GM23248 (cell line): ENCODE measurements at regions not wholly inside any gene's neighbourhood (a gene's known extent, or its start where the extent isn't known, plus 50 kb on each side); places are given as distances from the start of the nearest gene placed in this dataset.

Experiments
- EZH2 ChIP-seq: fragments of 200-600 bp; sonication (generic); IDR thresholded peaks from 2 replicates; pipeline ENCODE4 v1.6.1; 2018; ENCODE audit warnings: antibody characterized with exemption, mild to moderate bottlenecking; ENCODE audit not compliant: insufficient read depth, poor library complexity, severe bottlenecking
- EZH2phosphoT487 ChIP-seq: fragments of 200-600 bp; sonication (generic); IDR thresholded peaks from 2 replicates; pipeline ENCODE4 v1.6.1; 2018; ENCODE audit warnings: antibody characterized with exemption, moderate library complexity, mild to moderate bottlenecking, low read depth; ENCODE audit not compliant: insufficient read depth

DNA sequence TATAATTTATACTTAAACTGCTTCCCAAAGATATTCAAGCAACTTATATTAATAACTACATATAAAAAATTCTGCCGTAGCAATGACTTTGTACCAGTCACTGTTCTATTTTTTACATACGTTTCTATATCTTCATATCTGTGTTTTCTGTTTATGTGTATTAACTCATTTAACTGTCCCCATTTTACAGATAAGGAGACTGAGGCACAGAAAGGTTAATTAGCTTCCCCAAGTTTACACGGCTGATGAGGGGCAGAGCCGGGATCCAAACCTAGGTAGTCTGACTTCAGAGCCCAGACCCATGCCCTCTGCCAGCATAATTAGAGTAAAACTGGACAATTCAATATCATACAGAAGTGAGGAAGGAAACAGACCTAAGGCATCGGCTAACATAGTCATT is 259.7 kb upstream of the TUT7 start:
- no peak for TF ChIP-seq EZH2
- TF ChIP-seq EZH2phosphoT487 = no peak
